Stimulated activated CD4-positive, alpha-beta T cell treated with anti-CD3 and anti-CD28 coated beads, Interleukin-4, amount 100 ng/mL, for 4 hours (primary cell): ENCODE measurements at regions not wholly inside any gene's neighbourhood (a gene's known extent, or its start where the extent isn't known, plus 50 kb on each side); places are given as distances from the start of the nearest gene placed in this dataset.

Source experiments
- DNase-seq, 2 experiments: peaks; one replicate each; pipeline ENCODE4 v3.0.0-alpha.2; 2020

DNA sequence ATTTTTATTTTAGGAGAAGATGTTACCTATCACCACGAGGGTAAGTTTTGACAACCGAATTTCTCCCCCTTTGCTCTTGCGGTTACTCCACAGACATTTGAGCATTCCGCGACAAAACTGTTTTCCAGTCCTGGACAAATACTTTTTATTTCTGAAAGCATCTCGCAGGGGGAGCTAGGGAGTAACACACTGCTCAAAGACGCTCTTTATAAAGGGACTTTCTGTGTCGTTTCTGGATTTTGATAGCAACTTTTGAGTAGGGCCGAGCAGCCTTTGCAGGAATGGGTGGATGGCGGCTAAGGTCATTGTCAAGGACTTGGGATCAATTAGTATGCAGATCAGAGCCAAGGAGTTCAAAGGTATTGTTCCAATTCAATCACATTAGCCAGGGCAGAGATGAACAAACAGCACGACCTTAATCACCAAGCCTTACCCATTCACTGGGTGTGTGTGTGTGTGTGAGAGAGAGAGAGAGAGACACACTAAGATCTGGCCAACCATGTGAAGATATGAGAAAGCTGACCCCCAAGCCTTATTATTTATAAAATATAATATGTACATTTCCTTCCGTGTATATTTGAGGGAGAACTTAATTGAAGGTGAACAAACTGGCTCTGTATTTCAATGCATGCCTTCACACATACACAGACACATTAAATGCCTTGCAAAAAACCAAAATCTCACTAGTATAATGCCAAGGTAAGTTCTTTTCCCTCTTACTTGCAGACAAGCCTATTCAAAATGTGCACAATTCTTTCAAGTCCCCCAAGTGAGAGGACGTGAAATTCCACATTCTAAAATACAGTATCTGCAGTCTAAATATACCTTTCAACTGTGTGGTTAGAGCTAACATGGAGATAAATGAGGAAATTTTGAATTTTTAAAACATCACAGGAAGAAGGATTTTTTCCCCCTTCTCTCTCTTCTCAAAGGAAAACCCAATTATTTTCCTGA is 613.8 kb downstream of the VRK1 start:
- DNase-seq: no peak

DNA sequence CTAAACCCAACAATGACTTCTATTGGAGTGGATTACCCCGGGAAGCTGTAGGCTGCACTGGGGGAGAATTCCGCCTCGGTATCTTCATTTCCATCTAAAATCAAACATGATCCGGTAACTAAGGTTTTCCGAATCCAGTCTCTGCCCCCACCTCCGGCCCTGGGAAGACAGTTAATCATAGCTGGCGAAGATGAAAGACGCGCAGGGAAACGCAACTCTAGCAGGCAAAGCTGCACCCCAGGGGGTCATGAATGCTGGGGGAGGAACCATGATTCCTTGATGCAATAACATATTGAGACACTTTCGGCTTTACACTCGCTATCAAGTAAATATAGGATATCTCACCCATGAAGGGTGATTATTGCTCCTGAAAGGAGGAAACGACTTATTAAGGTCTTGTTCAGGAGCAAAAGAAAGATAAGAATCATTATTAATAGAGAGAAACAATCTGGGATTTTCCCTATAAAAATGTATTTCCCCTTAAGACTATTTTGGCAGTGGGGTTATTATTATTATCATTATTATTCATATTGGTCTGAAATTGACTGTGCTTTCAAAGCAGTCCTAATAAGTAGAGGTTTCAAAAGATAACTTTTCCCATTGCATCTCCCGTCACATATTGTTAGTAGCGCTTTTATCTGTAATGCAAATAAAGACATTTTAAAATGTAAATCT is 614.9 kb downstream of the VRK1 start:
- no peak for DNase-seq

GRCh38 chr14:97413022-97413539 is 615.9 kb downstream of the VRK1 start:
- no peak for DNase-seq

GRCh38 chr14:97413966-97414717 is 617.0 kb downstream of the VRK1 start:
- DNase-seq: no peak

- no peak for DNase-seq
Measured at GRCh38 chr14:97414718-97415098, 617.5 kb downstream of the VRK1 start.

- no peak for DNase-seq
Measured at GRCh38 chr14:97415907-97416306, 618.7 kb downstream of the VRK1 start.

- no peak for DNase-seq
Measured at GRCh38 chr14:97416550-97416949, 619.4 kb downstream of the VRK1 start.

DNA sequence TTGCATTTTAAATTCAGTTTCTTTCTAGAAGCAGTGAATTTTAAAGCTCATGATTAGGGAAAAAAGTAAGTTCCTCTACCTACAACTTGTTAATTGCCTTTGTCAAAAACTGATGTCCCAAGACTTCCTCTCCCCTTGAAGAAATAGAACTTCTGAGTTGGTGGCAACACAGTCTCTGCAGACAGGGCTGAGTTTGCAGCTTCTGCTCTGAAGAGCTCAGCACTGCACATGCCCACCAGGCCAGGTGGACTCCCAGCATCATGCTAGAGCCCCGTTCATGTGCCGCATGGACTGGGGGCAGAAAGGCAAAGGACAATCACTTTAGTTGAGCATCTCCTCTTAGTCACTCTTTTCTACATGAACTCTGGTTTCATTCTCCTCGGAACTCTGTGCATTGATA is 620.1 kb downstream of the VRK1 start:
- no peak for DNase-seq

DNA sequence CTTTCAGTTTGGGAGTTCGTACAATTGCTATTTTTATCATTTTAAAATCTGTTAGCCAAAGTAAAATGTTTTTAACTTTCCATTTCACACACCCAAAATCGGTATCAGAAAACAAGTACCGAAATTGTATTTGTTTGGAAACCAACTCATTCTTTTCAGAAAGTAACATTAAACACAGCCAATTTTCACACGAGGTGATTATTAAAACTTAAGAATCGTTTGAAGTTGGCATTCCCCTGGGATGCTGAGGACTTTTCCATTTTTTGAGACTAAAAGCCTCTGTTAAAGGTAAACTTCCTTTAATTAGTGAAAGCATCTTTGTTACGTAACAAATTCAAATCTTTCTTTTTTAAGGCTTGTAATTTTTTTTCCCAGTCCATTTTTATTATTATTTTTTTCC is 623.0 kb downstream of the VRK1 start:
- DNase-seq: no peak

DNA sequence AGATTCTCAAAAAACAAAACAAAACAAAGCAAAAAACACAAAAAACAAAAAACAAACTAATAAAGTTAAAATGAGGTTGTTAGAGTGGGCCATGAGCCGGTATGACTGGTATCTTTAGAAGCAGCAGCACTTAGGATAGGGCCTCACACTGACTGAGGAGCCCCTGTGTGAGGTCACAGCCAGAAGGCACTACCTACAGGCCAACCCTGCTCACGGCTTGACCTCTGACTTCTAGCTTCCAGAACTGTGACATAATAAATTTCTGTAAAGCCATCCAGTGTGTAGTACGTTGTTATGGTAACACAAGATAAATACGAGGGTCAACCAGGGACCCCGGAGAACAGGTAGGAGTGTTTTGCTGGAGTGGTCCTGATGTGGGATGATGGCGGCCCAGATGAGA is 629.6 kb downstream of the VRK1 start:
- DNase-seq: no peak

DNA sequence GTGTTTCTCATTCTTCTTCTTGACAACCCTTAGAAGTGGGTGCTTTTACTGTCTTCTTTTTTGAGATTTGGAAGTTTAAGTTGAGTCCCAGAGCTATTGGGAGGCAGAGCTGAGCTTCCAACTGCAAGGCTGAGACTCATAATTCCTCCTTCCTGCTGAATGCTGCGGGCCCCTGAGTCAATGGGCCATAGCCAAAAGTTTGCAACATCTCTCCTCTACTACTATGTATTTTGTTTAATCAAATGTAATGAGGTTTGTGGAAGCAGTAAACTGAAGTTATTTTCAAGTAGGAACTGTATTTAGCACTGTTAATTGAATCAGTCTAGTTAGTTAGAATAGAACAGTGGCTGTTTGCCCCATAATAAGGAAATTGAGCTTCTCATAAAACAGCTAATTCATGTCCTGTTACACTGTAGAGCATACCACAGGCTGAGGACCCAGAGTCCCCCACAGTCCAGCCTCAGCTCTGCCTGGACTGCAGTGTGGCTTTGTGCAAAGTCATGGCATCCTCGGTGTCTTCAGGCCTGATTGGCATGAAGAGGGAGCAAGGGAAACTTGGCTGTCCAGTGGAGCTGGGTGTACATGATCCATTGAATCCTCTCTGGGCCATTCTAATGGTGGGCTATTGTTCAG is 631.7 kb downstream of the VRK1 start:
- no peak for DNase-seq

DNA sequence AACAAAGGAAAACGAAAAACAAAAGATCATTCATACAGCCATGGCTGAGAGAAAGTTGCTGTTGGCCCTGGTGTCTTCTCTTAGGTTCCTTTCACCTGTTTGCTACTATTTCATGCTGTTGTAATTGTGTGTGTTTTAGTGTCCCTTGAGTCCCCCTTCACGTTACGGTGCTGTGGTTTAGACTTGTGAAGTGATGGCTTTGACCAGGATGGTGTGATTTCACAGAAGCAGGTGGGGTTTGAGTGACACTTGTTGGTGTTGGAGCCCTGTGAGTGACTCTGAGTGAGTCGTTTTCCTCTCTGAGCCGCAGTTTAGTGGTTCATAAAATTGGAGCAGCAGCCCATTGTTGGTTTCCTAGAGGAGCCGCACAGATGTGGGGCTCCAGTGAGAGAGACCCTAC is 635.4 kb downstream of the VRK1 start:
- DNase-seq: no peak

- DNase-seq: no peak
Measured at GRCh38 chr14:97441740-97442362, 644.7 kb downstream of the VRK1 start.

DNA sequence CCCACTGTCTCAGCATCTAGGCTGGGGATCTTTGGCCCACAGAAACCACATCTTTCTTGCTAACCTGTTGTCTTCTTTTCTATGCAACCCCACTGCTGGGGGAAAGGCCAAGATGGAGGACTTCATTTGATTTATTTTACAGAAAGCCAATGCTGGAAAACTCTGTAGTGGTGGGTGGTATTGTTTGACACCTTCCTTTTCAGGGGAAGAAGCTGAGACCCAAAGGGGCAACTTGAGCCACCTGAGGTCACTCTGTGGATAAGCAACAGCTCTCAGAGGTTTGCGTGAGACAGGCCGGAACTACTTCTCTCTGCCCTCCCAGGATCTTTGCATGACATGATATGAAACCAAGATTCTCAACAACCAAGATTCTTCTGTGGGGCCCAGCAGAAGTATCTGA is 645.2 kb downstream of the VRK1 start:
- DNase-seq: no peak

GRCh38 chr14:97443412-97443811 is 646.2 kb downstream of the VRK1 start:
- no peak for DNase-seq

- DNase-seq: no peak
Measured at GRCh38 chr14:97444248-97444647, 647.1 kb downstream of the VRK1 start.

- DNase-seq: no peak
Measured at GRCh38 chr14:97445367-97445766, 648.2 kb downstream of the VRK1 start.

- DNase-seq: no peak
Measured at GRCh38 chr14:97446087-97446486, 648.9 kb downstream of the VRK1 start.

DNA sequence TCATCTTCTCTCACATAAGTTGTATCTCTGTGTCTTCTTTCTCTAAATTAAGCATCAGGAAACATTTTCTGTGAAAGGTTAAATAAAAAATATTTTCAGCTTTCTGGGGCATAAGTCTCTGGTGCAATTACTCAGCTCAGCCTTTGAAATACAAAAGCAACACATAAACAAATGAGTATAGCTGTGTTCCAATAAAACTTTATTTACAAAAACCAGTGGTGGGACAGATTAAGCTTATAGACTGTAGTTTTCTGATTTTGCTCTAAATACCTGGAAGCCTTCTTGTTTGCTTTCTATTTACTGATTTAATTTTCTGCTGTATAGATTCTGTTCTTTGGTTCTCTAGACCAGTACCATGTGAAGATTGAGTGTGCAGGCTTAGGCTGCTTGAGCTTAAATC is 655.1 kb downstream of the VRK1 start:
- no peak for DNase-seq

DNA sequence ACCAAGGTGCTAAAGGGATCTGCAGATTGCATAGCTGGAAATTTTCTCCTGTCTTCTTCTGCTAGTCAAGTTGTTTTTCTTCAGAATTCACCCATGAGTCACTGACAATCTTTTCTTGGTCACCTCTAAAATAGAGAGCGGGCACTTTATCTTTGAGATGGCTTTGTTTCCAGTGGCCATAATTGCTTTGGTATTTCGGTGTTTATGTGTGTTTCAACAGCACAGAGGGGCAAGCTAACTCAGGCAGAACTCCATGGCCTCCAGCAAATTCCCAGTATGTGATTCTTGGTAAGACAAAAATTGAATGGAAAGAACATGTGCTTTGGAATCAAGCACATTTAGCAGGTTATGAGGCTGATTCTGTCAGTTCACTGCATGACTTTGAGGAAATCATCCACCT is 656.8 kb downstream of the VRK1 start:
- DNase-seq: no peak

DNA sequence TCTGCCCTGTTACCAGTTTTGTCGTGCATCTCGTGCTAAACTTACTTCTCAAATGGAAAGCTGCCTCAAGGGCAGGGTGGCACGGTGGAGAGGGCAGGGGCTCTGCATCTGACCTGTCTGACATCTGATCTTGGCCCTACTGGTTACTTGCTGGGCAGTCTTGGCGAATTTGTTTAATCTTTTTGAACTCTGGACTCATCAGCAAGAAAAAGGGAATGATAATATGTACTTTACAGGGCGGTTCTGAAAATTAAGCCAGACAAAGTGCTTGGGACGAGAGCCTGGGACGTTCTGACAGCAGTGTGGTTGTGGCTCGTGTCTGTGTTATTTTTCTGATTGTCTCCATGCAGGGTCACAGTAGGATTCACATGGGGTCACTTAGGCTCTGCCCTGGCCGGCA is 659.3 kb downstream of the VRK1 start:
- no peak for DNase-seq

GRCh38 chr14:97456958-97457357 is 659.8 kb downstream of the VRK1 start:
- DNase-seq: peak; percentile 52 to 83
